ENCODE measurements at regions not wholly inside any gene's neighbourhood (a gene's known extent, or its start where the extent isn't known, plus 50 kb on each side); places are given as distances from the start of the nearest gene placed in this dataset.

DNA sequence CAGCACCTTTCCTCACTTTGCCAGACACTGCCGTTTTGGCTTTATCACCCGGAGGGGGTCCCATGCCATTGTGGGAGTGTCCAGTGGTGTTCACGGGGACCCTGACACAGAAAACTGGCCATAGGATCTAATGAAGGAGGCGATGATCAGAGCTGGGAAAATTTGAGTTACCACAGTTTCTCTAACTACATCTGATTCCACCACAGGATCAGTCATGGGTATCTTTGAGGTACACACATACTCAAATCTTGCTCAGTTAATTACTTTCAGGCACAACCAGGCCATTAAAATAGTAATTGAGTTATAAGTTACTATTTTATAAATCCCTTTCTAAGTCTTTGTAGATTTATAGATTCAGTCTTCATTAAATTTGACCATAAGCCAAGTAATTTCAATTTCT is 215.1 kb downstream of the PRL start:
- no peak for DNase-seq

DNA sequence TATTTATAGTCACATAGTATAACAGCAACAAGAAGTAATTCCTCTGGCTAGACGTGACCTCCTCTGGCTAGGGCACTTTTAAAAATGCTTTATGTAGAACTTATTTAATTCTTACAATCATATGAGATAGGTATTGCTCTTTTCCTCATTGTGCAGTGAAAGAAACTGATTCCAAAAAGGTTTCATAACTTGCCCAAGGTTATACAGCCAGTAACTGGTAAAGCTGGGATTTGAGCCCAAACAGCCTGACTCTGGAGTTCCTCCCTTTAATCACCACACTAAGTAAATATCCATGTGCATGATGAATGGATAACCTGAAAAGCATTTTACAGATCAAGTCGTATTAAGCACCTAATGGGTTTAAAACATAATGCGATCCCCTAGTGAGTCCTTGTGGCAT is 214.6 kb downstream of the PRL start:
- no peak for DNase-seq

DNA sequence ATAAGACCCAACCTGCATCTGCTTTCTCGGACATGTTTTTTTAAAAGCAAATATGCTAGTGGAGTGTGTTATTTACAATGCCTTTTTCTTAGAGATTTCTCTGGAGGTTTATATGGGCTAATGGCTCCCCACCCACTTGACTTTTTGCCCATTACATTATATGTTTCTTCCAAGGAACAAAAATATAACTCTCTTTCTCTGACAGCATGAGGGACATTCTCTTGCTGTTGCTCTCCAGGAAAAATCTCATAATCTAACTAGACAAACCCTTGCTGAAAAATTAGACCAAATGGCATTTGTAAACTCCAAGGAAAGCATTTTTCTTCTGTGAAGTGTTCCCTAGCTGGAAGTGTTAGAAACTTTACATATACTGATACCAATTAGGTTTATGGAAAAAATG is 213.7 kb downstream of the PRL start:
- no peak for DNase-seq

DNA sequence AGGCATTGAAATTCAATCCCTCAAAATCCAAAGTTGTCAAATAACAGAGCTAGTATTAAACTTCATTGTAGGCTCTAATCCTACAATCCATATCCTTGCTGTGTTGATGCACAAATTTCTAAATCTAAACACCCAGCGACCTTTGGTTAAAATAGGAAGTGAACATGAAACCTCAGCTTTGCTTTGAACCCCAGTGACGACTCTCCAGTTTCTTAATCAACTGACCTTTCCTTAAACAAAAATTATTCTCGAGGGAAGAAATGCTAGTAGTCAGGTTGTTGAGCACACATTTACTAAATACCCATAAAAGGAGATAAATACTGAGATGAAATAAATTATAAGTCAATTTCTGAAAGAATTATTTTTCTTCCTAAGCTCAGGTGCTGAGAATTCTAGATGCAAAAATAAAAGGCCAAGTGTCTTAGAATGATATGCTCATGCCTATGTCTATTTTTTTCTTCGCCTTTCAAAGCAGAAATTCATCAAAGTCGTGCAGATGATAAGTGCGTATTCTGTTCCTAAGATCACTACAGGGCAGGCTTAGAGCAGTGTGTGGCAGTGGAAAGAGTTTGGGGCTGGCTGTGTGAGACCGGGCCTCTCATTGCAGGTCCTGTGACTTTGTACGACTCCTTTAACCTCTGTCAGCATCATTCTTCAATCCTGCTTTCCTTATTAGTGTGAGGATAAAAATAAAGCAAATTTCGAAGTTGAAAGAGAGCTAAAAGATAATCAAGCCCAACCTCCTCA is 208.7 kb downstream of the PRL start:
- no peak for DNase-seq

DNA sequence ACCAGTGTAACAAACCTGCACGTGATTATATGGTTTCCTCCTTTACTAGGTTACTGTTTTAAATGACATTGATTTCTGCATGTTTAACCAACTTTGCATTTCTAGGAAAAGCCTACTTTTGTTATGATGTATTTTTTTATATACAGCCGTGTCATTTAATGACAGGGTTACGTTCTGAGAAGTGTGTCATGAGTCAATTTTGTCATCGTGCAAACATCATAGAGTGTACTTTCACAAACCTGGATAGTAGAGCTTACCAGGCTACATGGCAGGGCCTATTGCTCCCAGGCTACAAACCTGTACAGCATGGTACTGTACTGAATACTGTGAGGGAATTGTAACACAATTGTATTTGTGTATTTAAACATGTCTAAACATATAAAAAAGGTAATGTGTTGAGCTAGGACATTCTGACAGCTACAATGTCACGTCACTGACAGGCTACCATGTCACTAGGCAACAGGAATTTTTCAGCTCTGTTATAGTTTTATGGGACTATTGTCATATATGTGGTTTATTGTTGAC is 205.3 kb downstream of the PRL start:
- DNase-seq, result no peak

DNA sequence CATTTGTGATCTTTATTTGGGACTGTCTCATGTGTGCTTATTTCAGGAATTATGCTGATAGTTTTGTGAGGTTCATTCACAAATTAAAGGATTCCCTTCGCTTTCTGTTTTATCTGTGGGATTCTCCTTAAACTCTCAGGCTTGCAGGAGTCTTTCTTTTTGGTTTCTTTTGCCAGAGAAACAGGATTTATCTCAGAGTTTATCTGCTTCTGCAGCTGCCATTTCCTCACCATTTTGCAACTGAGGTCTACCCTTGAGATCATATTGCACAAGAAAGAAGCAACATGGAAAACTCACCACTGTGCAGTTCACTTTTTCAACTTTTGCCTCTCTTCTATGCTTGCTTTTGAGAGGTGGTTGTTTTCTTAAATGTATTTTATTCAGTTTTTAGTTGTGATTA is 201.0 kb downstream of the PRL start:
- DNase-seq, result no peak

DNA sequence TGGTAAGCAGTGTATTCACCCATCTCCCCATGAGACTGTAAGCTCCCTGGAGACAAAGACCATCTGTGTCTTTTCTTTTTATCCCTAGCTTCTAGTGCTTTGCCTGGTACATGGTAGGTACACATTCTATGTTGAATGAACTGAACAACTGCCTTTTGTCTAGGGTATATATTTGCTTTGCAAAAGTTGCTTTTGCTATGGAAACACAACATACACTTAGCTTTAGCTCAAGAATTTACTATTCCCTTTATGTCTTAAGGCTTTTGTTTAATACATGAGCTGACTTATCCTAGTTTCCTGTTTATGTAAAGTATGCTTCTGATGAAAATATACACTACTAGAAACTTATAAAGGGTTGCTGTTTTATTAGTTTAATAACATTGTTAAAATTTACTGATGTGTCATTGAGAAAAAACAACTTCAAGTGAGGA is 198.2 kb downstream of the PRL start:
- DNase-seq, result no peak

DNA sequence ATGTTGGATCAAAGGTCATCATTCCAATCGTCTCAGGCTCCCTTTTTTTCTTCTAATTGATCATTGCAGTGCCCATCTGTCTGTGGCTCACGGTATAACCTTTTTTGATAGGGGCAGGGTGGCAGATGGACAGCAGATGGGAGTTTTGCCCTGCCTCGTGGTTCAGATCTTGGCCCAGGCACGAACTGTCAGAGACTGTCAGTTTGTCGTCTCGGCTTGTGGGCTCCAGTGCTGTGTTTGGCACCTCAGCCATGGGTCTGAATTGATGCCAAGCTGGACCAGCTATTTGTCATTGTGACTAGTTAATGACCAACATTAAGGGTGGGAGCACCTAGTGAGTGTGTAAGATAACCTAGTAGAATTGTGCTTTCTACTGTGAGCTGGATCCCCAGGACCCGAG is 197.6 kb downstream of the PRL start:
- no peak for DNase-seq

DNA sequence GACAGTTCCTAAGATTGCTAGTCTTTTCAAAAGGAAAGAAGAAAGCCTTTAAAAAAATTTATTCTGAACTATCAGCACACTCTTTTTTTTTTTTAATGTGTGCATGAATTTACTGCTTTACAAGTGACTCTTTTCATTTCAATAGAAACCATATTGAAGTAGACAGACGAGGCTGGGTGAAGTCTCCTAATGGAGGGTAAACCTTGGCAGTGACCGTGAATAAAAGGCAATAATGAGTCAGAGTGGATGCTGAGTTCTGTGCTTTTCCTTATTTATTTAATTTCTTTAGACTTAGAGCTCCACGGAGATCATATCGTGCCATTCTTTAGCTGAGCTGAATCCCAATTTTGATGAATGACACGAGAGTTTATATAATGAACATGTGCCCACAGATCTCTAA is 196.9 kb downstream of the PRL start:
- DNase-seq, result no peak

DNA sequence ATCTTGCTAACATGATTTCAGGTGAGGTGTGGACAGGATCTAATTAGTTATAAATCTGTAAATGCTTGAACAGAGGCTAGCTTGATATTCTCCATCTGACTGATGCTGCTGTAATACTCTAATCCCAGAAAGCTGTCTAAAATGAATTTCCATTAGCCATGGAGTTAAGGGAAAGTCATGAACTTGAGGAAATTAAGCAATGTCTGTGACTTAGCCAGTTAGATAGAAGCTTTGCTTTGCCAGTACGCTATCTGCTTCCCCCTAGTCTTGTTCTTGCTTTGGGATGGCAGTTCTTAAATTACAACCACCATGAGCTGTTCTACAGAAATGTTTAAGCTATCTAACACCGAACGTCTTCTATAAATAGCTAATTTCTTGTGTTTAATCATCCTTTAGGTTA is 195.7 kb downstream of the PRL start:
- DNase-seq, result no peak

DNA sequence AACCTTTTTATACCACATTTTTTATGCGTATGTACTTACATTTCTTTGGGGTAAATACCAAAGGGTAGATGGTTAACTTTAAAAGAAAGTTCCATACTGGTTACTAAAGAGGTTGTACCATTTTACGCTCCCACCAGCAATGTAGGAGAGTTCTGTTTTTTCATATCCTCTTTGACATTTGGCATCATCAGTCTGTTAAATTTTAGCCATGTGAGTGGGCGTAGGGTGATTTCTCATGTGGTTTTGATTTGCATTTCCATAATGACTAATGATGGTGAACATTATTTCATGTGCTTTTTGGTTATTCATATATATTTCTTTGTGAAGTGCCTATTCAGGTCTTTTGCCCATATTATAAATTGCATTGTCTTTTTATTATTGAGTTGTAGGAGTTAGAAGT is 194.2 kb downstream of the PRL start:
- no peak for DNase-seq

DNA sequence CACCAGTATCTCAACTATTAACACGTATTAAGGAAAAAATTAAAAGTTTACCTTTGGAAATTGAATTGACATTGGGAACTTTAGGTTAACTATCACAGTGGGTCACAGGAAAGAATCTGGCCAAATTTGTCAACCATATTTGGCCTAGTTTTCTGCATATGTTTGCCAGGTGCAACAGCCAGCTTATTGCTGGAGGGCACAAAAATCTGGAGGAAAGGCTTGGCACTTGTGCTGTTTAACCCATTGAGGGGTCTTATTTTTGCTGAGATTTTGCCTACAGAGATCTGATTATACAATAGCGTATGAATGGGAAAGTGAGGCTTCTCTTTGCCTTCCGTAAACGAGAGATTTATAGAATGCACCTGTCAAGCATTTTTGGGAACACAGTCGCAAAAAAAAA is 190.4 kb downstream of the PRL start:
- no peak for DNase-seq

DNA sequence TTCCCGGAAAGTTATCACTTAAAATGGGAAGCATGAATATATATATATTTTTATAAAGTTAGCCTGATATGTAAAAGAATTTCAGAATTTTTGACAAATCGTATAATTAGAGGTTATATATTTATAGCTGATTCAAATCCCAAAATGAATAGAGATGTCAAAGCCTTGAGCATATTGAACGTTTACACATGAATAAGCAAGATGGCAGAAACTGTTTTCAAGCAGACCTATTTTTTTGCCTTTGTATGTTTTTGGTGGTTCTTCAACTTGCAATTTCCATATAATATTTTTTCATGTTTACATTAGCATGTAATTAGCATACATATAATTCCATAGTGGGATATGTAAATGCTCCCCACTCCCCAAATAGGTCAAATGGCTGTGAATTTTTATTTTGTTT is 189.9 kb downstream of the PRL start:
- no peak for DNase-seq

DNA sequence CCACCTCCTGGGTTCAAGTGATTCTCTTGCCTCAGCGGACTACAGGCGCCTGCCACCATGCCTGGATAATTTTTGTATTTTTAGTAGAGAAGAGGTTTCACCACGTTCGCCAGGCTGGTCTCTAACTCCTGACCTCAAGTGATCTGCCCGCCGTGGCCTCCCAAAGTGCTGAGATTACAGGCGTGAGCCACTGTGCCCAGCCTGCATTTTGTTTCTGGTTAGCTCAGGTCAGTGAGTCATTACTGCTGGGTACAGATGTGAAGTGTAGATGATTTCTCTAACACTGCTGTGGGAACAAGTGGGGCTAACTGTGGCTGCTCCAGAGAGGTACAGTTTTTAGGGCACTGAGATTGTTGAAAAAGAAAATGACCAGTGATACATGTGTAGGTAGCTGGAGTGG is 188.6 kb downstream of the PRL start:
- no peak for DNase-seq

DNA sequence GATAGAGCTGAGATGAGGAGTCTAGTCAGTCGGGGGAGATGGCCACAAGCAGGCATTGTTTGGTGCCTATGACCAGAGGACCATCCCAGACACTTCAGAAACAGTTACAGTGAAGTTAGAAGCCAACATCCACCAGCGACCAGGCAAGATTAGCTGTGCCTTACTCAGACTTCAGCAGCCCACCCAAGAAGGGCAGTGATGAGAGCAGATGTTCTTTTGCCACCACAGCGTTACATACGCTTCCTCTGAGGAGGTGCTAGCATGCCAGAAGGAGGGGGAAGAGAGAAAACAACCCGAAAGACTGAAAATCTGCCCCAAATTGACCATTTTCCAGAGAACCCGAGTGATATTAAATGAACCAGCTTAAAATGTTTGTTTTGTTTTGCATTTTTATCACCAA is 186.8 kb downstream of the PRL start:
- DNase-seq, result no peak

DNA sequence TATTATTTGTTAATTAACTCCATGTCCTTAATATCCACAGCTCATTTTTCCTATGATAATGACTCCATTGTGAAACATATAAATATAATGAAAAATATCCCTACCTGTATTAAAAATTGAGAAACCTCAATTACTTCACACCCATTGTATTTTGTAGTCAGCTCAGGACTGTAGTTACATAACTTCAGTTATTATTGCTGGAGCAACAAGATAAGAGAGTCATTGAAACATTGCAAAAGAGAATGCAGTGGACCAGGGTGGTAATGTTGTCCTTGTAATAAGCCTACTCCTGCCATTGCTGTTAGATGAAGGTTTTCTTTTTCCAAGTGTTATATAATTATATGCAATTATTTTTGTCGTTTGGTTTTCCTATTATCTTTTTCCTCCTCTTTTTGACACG is 184.4 kb downstream of the PRL start:
- DNase-seq, result no peak

DNA sequence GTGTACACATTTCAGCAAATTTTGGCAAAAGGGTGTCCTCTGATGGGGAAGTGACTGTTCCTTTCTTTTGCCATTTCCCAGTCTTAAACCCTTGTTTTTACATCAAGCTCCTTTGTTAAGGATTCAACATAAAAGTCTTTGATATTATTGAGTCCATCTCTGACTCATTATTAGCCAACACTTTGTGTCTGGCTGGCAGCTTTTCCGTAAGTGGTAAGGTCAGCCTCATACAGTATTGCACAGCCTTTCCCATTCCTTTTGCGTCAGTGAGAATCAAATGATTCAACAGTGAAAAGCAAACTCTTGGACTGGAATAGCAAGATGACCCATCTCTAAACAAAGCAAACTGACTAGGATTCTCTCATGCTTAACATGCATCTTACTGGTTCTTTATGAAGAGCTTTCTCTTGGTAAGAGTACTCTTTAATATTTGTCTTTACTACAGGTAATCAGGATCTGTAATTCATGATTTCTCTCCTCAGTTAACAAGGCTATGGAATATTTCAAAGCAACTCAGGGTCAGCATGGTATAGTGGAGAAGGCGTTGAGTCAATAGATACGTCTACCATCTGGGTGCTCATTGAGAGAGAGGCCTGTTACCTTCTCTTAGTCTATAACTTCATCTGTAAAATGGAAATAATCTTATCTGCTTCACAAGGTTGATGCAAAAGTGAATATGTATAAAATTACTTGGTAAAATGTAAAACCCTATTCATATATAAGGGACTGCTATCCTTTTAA is 183.6 kb downstream of the PRL start:
- DNase-seq, result peak; percentile 86

DNA sequence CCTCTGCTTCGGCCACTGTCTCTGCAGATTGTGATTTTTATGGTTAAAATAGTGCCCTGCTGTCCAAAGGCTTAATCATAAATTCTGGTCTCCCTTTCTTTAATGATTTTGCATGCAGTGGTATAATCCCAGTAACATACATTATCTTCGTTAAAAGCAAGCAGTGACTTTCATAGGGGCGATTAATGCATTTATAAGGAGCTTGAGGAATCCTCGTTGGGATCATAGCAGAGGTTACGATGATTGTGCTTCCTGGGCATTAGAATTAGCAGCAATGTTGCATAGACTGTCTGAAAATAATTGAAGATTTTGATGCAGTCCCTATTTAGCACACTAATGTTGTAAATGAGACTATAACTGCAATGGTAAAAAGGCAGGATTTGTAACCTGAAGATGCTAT is 181.3 kb downstream of the PRL start:
- peak; percentile 39 for DNase-seq

DNA sequence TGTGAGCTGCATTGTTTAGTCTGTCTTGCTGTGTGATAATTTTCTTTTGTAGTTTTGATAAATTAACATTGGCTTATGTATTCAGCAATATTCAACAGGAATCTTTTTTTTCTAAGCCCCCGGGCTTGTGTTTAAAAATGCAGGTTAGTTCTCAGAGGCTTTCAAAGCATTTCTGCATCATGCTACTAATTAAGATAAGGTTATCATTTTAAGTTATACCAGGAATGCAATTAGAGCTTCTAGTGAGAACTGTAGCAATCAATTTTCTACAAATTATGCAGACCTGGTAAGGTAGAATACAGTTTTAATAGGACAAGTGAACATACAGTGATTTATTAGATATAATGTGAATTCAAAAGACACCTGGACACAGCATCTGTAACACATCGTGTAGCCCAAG is 179.2 kb downstream of the PRL start:
- DNase-seq, result no peak

DNA sequence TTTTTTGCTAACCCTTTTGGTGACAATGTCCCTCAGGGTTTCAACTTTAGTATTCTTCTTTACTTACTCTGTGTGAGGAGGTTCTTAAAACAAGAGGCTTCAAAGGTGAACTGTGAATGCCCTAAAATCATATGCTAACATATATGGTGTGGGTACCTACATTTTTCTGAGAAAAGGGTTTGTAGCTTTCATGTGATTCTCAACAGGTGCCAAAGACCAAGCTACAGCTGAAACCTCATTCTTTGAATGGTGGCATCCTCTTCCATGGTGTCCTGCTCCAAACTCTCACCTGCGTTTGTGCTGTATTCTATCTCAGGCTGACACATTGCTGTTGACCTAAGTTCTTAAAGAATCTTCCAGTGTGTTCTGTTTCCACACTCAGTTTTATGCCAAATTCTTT is 177.3 kb downstream of the PRL start:
- no peak for DNase-seq

DNA sequence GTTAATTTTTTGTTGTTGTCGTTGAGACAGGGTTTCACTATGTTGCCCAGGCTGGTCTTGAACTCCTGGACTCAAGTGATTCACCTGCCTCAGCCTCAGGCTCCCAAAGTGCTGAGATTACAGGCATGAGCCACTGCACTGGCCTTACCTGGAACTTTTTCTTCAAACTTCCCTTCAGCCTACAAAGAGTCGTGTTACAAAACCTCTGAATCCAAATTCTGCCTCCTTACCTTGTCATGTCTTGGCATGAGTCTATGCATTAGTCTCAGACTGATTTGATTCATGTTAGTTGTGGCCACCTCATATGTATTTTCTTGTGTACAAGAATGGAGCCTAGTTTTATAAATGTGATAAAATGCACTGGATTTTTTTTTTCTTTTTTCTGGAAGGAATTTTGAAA is 172.1 kb downstream of the PRL start:
- DNase-seq, result no peak

DNA sequence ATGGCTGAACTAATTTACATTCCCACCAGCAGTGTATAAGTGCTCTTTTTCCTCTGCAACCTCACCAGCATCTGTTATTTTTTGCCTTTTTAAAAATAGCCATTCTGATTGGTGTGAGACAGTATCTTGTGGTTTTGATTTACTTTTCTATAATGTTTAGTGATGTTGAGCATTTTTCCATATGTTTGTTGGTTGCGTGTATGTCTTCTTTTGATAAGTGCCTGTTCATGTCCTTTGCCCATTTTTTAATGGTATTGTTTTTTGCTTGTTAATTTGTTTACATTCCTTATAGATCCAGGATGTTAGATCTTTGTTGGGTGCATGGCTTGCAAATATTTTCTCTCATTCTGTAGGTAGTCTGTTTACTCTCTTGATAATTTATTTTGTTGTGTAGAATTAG is 169.9 kb downstream of the PRL start:
- no peak for DNase-seq

DNA sequence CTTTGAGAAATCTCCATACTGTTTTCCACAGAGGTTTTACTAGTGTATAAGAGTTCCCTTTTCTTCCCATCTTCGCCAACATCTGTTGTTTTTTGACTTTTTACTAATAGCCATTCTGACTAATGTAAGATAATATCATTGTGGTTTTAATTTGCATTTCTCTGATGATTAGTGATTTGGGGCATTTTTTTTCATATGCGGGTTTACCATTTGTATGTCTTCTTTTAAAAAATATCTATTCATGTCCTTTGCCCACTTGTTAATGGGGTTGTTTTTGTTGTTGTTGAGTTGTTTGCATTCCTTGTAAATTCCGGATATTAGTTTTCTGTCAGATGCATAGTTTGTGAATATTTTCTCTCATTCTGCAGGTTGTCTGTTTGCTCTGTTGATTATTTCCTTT is 167.1 kb downstream of the PRL start:
- DNase-seq, result no peak

DNA sequence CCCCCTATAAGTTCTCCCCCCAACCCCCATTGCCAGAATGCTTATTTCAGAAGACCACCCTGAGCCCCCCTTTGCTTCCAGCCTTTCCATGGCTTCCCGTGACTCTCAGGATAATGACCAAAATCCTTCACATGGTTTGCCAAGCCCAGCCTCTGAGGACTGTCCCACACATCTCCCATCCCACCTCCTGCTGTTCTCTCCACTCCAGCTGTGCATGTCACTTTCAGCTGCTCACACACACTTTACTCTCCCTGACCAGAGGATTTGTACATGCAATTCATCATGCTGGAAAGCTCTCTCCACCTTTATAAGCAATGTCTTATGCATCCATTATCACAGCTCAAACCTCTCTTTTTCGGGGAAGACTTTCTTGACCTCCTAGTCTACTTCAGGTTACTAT is 164.2 kb downstream of the PRL start:
- no peak for DNase-seq

DNA sequence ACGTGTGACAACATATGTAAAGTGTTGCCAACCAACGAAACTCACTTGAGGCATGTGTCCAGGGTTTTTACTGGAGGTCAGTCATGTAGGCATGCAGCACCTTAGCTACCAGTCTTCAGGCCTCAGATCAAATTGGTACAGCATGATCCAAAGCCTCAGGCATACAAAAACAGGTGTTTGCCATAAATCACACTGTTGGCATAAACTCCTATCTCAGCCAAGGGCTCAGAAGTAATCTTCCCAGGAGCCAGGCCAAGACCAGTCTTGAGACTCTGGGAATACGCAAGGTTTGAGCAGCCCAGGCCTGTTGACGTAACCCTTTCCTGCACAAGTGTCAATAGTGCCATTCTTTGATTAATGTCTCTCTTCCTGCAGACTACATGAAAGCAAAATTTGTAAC is 163.5 kb downstream of the PRL start:
- DNase-seq, result no peak
